ENCODE measurements at regions not wholly inside any gene's neighbourhood (a gene's known extent, or its start where the extent isn't known, plus 50 kb on each side); places are given as distances from the start of the nearest gene placed in this dataset.

- DNase-seq (ENCODE audit: low read depth) = no peak
Measured at GRCh38 chr9:1331546-1332038, 281.4 kb downstream of the DMRT2 start.

- DNase-seq (ENCODE audit: low read depth) = no peak
Measured at GRCh38 chr9:1332156-1332555, 282.0 kb downstream of the DMRT2 start.

GRCh38 chr9:1335174-1335573, 285.0 kb downstream of the DMRT2 start:
- no peak for DNase-seq (ENCODE audit: low read depth)

- no peak for DNase-seq (ENCODE audit: low read depth)
Measured at GRCh38 chr9:1337169-1337568, 287.0 kb downstream of the DMRT2 start.

- DNase-seq (ENCODE audit: low read depth) = no peak
Measured at GRCh38 chr9:1340390-1340789, 290.2 kb downstream of the DMRT2 start.

GRCh38 chr9:1353291-1353690, 303.1 kb downstream of the DMRT2 start:
- no peak for DNase-seq (ENCODE audit: low read depth)

GRCh38 chr9:1354086-1354485, 303.9 kb downstream of the DMRT2 start:
- no peak for DNase-seq (ENCODE audit: low read depth)

GRCh38 chr9:1354606-1355005, 304.4 kb downstream of the DMRT2 start:
- DNase-seq (ENCODE audit: low read depth) = no peak

GRCh38 chr9:1355656-1356055, 305.5 kb downstream of the DMRT2 start:
- no peak for DNase-seq (ENCODE audit: low read depth)

GRCh38 chr9:1362845-1363244, 312.7 kb downstream of the DMRT2 start:
- no peak for DNase-seq (ENCODE audit: low read depth)

- no peak for DNase-seq (ENCODE audit: low read depth)
Measured at GRCh38 chr9:1366276-1366675, 316.1 kb downstream of the DMRT2 start.

- DNase-seq (ENCODE audit: low read depth) = no peak
Measured at GRCh38 chr9:1369297-1369696, 319.1 kb downstream of the DMRT2 start.

- DNase-seq (ENCODE audit: low read depth) = no peak
Measured at GRCh38 chr9:1373445-1373844, 323.3 kb downstream of the DMRT2 start.

- DNase-seq (ENCODE audit: low read depth) = no peak
Measured at GRCh38 chr9:1383899-1384455, 333.8 kb downstream of the DMRT2 start.

GRCh38 chr9:1384816-1385215, 334.7 kb downstream of the DMRT2 start:
- DNase-seq (ENCODE audit: low read depth) = no peak

- DNase-seq (ENCODE audit: low read depth) = no peak
Measured at GRCh38 chr9:1386420-1386819, 336.3 kb downstream of the DMRT2 start.

GRCh38 chr9:1388216-1388615, 338.1 kb downstream of the DMRT2 start:
- no peak for DNase-seq (ENCODE audit: low read depth)

GRCh38 chr9:1400983-1401382, 350.8 kb downstream of the DMRT2 start:
- no peak for DNase-seq (ENCODE audit: low read depth)

- DNase-seq (ENCODE audit: low read depth) = no peak
Measured at GRCh38 chr9:1404940-1405339, 354.8 kb downstream of the DMRT2 start.

GRCh38 chr9:1411826-1412225, 361.7 kb downstream of the DMRT2 start:
- no peak for DNase-seq (ENCODE audit: low read depth)

- DNase-seq (ENCODE audit: low read depth) = no peak
Measured at GRCh38 chr9:1414711-1415131, 364.6 kb downstream of the DMRT2 start.

- DNase-seq (ENCODE audit: low read depth) = no peak
Measured at GRCh38 chr9:1415146-1415545, 365.0 kb downstream of the DMRT2 start.

GRCh38 chr9:1416261-1416660, 366.1 kb downstream of the DMRT2 start:
- no peak for DNase-seq (ENCODE audit: low read depth)

GRCh38 chr9:1421436-1421835, 371.3 kb downstream of the DMRT2 start:
- no peak for DNase-seq (ENCODE audit: low read depth)

GRCh38 chr9:1427875-1428274, 377.7 kb downstream of the DMRT2 start:
- DNase-seq (ENCODE audit: low read depth) = no peak

All from CMK (cell line).